HepG2 (cell line): ENCODE measurements at regions not wholly inside any gene's neighbourhood (a gene's known extent, or its start where the extent isn't known, plus 50 kb on each side); places are given as distances from the start of the nearest gene placed in this dataset.

Experiments
- REST ChIP-seq, 2 experiments: IDR thresholded peaks; 2 replicates each; pipeline ENCODE4 v1.6.1; 2011 to 2012; ENCODE audit warnings: low read length in 2 of 2, borderline replicate concordance in 1 of 2, low read depth in 1 of 2, mild to moderate bottlenecking in 1 of 2, moderate library complexity in 1 of 2
- SP2 ChIP-seq: sonication (generic); formaldehyde crosslinking; IDR thresholded peaks from 2 replicates; pipeline ENCODE4 v1.5.1; 2020; ENCODE audit warnings: mild to moderate bottlenecking, missing genetic modification reagents

GRCh38 chr2:59938181-59938580, 615.3 kb downstream of the BCL11A start:
- no peak for TF ChIP-seq SP2 (CRISPR knock-in tag)
- TF ChIP-seq REST (IDR thresholded peaks at IDR 0.05; ENCODE audit: borderline replicate concordance in 1 of 2, low read depth in 1 of 2, low read length in 2 of 2), result no peak
